Nephron progenitor cell (in vitro differentiated cells): ENCODE measurements at regions not wholly inside any gene's neighbourhood (a gene's known extent, or its start where the extent isn't known, plus 50 kb on each side); places are given as distances from the start of the nearest gene placed in this dataset.

Experiments used
- DNase-seq: peaks from one replicate; pipeline ENCODE4 v3.0.0; 2021
- H3K27ac Mint-ChIP-seq: 2 replicates; pipeline ENCODE4 v1.8.0; 2021; ENCODE audit warnings: mild to moderate bottlenecking, moderate library complexity, mixed read lengths
- H3K27me3 Mint-ChIP-seq: 2 replicates; pipeline ENCODE4 v1.8.0; 2021; ENCODE audit warnings: mild to moderate bottlenecking, low read depth, mixed read lengths; ENCODE audit not compliant: poor library complexity
- H3K36me3 Mint-ChIP-seq: 2 replicates; pipeline ENCODE4 v1.8.0; 2021; ENCODE audit warnings: low read depth, mixed read lengths
- H3K4me1 Mint-ChIP-seq: 2 replicates; pipeline ENCODE4 v1.8.0; 2021; ENCODE audit warnings: mixed read lengths
- H3K4me3 Mint-ChIP-seq: 2 replicates; pipeline ENCODE4 v1.8.0; 2021; ENCODE audit warnings: mild to moderate bottlenecking, moderate library complexity, mixed read lengths
- H3K9me3 Mint-ChIP-seq: 2 replicates; pipeline ENCODE4 v1.8.0; 2021; ENCODE audit warnings: mild to moderate bottlenecking, moderate library complexity, mixed read lengths
- TF ChIP-seq, protein P1 (sequence below): fragments of 200-600 bp; sonication (generic); IDR thresholded peaks from 2 replicates; pipeline ENCODE4 v1.5.0; 2021; ENCODE audit warnings: antibody characterized with exemption

DNA sequence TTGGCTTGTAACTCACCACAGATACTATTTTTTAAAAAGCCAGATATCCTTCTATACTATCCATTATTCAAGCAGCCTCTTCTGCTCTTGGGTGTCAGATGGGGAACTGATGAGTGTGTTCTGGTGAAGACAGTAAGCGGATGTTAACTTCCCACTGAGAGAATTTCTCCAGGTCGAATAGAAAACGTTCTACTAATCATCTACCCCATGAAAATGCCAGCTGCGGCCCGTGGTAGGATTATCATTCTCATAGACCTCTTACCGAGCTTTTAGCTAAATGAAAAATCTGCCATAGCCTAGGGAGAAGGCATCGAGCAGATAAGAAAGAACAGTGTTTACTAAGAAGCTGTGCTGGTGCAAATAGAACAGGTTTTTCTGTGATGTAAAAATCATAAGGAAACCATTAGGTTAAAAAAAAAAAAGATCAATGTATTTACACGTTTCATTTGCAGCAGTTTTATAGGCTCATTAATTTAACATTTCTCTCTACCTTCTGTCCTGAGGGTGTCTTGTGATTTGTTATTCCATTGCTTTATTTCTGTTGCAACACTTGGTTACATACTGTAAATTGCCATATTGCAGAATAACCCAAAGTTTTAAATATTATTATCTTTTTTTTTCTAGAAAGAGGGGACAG, 1521.5 kb upstream of the ZEB2 start:
- TF ChIP-seq, protein P1, sequence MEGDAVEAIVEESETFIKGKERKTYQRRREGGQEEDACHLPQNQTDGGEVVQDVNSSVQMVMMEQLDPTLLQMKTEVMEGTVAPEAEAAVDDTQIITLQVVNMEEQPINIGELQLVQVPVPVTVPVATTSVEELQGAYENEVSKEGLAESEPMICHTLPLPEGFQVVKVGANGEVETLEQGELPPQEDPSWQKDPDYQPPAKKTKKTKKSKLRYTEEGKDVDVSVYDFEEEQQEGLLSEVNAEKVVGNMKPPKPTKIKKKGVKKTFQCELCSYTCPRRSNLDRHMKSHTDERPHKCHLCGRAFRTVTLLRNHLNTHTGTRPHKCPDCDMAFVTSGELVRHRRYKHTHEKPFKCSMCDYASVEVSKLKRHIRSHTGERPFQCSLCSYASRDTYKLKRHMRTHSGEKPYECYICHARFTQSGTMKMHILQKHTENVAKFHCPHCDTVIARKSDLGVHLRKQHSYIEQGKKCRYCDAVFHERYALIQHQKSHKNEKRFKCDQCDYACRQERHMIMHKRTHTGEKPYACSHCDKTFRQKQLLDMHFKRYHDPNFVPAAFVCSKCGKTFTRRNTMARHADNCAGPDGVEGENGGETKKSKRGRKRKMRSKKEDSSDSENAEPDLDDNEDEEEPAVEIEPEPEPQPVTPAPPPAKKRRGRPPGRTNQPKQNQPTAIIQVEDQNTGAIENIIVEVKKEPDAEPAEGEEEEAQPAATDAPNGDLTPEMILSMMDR = no peak
- Mint-ChIP-seq H3K4me3 (no peak overlapping the region), H3K27me3 (no peaks in the 10 kb centered on the region), H3K4me1 (peaks cover 10% of the 10 kb centered on the region), H3K9me3 (no peaks in the 10 kb centered on the region), H3K27ac (no peak overlapping the region), H3K36me3 (no peaks in the 10 kb centered on the region)
- DNase-seq = no peak

DNA sequence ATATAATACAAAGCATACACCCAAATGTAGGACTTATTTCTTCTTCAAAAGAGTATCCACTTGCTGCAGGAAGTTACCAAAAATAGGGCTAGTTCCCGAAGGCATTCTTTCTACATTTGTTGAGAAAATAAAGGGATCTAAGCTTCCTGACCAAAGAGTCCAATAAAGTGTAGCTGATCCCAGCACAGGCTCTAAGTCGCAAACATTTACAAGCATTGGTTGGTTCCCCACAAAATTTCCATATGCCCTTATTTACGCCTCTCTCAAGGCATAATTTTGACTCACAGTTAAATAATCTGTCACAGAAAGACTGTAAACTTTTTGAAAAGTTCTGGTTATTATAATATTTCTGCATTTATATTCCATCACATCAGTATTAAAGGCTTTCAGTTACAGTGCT, 1520.1 kb upstream of the ZEB2 start:
- Mint-ChIP-seq H3K4me3 (no peak overlapping the region), H3K27me3 (no peaks in the 10 kb centered on the region), H3K36me3 (no peaks in the 10 kb centered on the region), H3K9me3 (no peaks in the 10 kb centered on the region), H3K4me1 (peaks cover 10% of the 10 kb centered on the region), H3K27ac (no peak overlapping the region)
- TF ChIP-seq, protein P1 = no peak
- DNase-seq = no peak

DNA sequence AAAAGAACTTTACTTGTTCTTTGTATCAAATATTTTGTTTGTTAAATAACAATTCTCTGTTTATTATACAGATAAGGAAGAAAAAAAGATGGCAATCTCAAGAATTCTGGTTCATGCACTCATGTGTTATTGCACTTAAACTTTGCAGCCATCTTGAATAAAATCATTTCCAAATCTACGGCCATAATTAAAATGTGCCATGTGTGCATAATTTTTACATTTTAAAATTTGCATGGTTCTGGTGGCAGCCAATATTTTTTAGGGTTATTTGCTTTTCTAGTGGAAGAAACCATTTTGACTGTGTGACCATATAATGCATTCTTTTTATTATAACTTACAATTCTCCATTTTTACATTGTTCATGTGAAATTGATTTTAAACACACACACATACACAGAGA, 1518.1 kb upstream of the ZEB2 start:
- TF ChIP-seq, protein P1 = no peak
- peak overlapping the region; percentile 48 for H3K27ac Mint-ChIP-seq
- no peaks in the 10 kb centered on the region for H3K9me3 Mint-ChIP-seq
- DNase-seq = no peak
- H3K36me3 Mint-ChIP-seq = no peaks in the 10 kb centered on the region
- peaks cover 3% of the 10 kb centered on the region for H3K27me3 Mint-ChIP-seq
- no peak overlapping the region for H3K4me3 Mint-ChIP-seq
- H3K4me1 Mint-ChIP-seq = peaks cover 10% of the 10 kb centered on the region

DNA sequence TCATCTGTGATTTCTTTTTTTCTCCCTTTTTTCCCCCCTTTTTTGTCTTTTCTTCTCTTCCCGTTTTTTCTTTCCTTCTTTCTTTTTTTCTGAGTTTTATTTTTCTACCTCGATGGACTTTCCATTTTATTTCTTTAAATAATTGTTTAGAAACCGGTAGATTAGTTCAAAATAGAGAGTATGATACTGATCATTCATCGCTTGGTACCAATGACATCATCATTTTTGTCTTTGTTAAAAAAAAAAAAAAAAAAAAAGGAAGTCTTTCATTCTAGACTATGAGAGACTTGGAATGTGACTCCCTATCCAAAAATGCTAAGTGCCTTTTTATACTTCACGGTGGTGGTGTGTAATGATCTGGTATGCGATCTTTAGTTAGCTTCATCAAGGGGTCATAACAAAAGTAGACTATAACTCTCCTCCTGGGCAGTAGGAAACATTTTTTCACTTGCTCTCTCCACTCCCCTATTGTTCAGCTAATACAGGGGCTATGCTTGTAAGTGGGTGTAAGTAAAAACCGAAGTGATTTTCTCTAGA, 1517.5 kb upstream of the ZEB2 start:
- TF ChIP-seq, protein P1 = no peak
- H3K27me3 Mint-ChIP-seq = peaks cover 3% of the 10 kb centered on the region
- no peaks in the 10 kb centered on the region for H3K36me3 Mint-ChIP-seq
- no peak overlapping the region for H3K27ac Mint-ChIP-seq
- no peak for DNase-seq
- H3K9me3 Mint-ChIP-seq = no peaks in the 10 kb centered on the region
- peaks cover 10% of the 10 kb centered on the region for H3K4me1 Mint-ChIP-seq
- no peak overlapping the region for H3K4me3 Mint-ChIP-seq

DNA sequence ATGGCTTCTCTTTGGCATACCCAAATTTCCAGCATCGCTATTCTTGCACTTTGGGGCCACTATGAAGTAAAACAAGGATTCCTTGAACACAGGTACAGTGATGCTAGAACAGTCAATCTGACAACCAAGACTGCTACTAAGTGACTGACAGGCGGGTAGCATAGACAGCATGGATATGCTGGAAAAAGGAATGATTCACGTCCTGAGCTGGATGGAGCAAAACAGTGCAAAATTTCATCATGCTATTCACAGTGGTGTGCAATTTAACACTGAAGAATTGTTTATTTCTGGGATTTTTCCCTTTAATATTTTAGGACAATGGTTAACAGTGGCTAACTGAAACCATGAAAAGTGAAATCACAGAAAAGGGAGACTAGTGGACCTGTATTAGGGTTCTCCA, 1511.2 kb upstream of the ZEB2 start:
- Mint-ChIP-seq H3K27ac (no peak overlapping the region), H3K9me3 (no peaks in the 10 kb centered on the region), H3K4me1 (no peaks in the 10 kb centered on the region), H3K27me3 (peaks cover 3% of the 10 kb centered on the region), H3K4me3 (no peak overlapping the region), H3K36me3 (no peaks in the 10 kb centered on the region)
- TF ChIP-seq, protein P1 = no peak
- DNase-seq = no peak

DNA sequence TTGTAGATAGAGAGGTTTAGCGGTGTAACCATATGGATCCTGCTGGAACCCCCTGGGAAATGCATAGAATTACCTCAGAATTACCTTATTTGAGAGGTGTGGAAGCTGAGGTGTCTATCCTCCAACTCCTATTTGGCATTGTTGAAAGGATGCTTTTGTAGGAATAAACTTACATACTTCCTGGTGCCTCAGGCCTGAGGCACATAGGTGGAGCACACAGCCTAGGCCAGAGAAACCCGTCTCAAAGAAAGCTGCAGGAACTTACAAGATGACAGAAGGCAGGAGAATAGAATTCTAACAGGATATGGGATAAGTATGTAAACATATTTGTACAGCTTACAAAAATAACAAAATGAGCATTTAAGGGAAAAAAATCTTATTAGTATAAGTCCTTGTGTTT, 1507.2 kb upstream of the ZEB2 start:
- no peak overlapping the region for H3K27ac Mint-ChIP-seq
- H3K4me1 Mint-ChIP-seq = no peaks in the 10 kb centered on the region
- no peaks in the 10 kb centered on the region for H3K36me3 Mint-ChIP-seq
- H3K9me3 Mint-ChIP-seq = no peaks in the 10 kb centered on the region
- no peaks in the 10 kb centered on the region for H3K27me3 Mint-ChIP-seq
- H3K4me3 Mint-ChIP-seq = no peak overlapping the region
- DNase-seq = no peak
- TF ChIP-seq, protein P1 = no peak
